ENCODE measurements at regions not wholly inside any gene's neighbourhood (a gene's known extent, or its start where the extent isn't known, plus 50 kb on each side); places are given as distances from the start of the nearest gene placed in this dataset.

GRCh38 chr2:128784626-128785306 is 466.1 kb upstream of the HS6ST1 start:
- no peak for DNase-seq

GRCh38 chr2:128786316-128786715 is 467.6 kb upstream of the HS6ST1 start:
- no peak for DNase-seq

- DNase-seq, result no peak
Observed at GRCh38 chr2:128786741-128787478, 468.2 kb upstream of the HS6ST1 start.

GRCh38 chr2:128787616-128788015 is 468.9 kb upstream of the HS6ST1 start:
- no peak for DNase-seq

- no peak for DNase-seq
Observed at GRCh38 chr2:128788636-128789220, 470.1 kb upstream of the HS6ST1 start.

GRCh38 chr2:128789221-128789620 is 470.6 kb upstream of the HS6ST1 start:
- no peak for DNase-seq

GRCh38 chr2:128789776-128790455 is 471.2 kb upstream of the HS6ST1 start:
- DNase-seq, result no peak

- no peak for DNase-seq
Observed at GRCh38 chr2:128790541-128791001, 471.9 kb upstream of the HS6ST1 start.

- no peak for DNase-seq
Observed at GRCh38 chr2:128791120-128791984, 472.7 kb upstream of the HS6ST1 start.

- DNase-seq, result no peak
Observed at GRCh38 chr2:128791985-128792320, 473.3 kb upstream of the HS6ST1 start.

- no peak for DNase-seq
Observed at GRCh38 chr2:128792476-128793054, 473.9 kb upstream of the HS6ST1 start.

- no peak for DNase-seq
Observed at GRCh38 chr2:128793404-128793803, 474.7 kb upstream of the HS6ST1 start.

- DNase-seq, result no peak
Observed at GRCh38 chr2:128794285-128794684, 475.6 kb upstream of the HS6ST1 start.

GRCh38 chr2:128796321-128796720 is 477.7 kb upstream of the HS6ST1 start:
- DNase-seq, result no peak

- DNase-seq, result no peak
Observed at GRCh38 chr2:128797092-128797491, 478.4 kb upstream of the HS6ST1 start.

GRCh38 chr2:128797533-128797932 is 478.9 kb upstream of the HS6ST1 start:
- no peak for DNase-seq

- no peak for DNase-seq
Observed at GRCh38 chr2:128797937-128798336, 479.3 kb upstream of the HS6ST1 start.

GRCh38 chr2:128798502-128799283 is 480.0 kb upstream of the HS6ST1 start:
- DNase-seq, result no peak

- no peak for DNase-seq
Observed at GRCh38 chr2:128799284-128799552, 480.6 kb upstream of the HS6ST1 start.

- DNase-seq, result no peak
Observed at GRCh38 chr2:128799730-128800129, 481.1 kb upstream of the HS6ST1 start.

GRCh38 chr2:128801576-128801975 is 482.9 kb upstream of the HS6ST1 start:
- no peak for DNase-seq

GRCh38 chr2:128803222-128803621 is 484.6 kb upstream of the HS6ST1 start:
- DNase-seq, result no peak

All from CD4-positive, alpha-beta T cell treated with Interleukin-6 for 4 hours (primary cell).